ENCODE measurements at regions not wholly inside any gene's neighbourhood (a gene's known extent, or its start where the extent isn't known, plus 50 kb on each side); places are given as distances from the start of the nearest gene placed in this dataset.
A peak's percentile ranks its signal among the peaks of the same experiment; 100 is the strongest.

- no peak overlapping the region for H3K4me3 ChIP-seq (ENCODE audit: low read length)
- whole genome bisulfite sequencing (ENCODE audit: insufficient coverage), result 83% methylated on average over 18 of the region's 18 CpGs
- no peak for DNase-seq
- no peaks in the 10 kb centered on the region for H3K9me3 ChIP-seq (replicated peaks; ENCODE audit: control insufficient read depth, low read depth, low read length)
- no peak overlapping the region for H3K27ac ChIP-seq (ENCODE audit: low read length)
- H3K36me3 ChIP-seq (ENCODE audit: control insufficient read depth, insufficient read depth, low read length), result no peaks in the 10 kb centered on the region
- peaks cover 16% of the 10 kb centered on the region for H3K4me1 ChIP-seq (ENCODE audit: control insufficient read depth, insufficient read depth, low read length)
- H3K27me3 ChIP-seq (ENCODE audit: control insufficient read depth, insufficient read depth, low read length), result peaks cover 25% of the 10 kb centered on the region
These were observed 164.7 kb upstream of the IQSEC1 start for GRCh38 chr3:13237776-13238490.

DNA sequence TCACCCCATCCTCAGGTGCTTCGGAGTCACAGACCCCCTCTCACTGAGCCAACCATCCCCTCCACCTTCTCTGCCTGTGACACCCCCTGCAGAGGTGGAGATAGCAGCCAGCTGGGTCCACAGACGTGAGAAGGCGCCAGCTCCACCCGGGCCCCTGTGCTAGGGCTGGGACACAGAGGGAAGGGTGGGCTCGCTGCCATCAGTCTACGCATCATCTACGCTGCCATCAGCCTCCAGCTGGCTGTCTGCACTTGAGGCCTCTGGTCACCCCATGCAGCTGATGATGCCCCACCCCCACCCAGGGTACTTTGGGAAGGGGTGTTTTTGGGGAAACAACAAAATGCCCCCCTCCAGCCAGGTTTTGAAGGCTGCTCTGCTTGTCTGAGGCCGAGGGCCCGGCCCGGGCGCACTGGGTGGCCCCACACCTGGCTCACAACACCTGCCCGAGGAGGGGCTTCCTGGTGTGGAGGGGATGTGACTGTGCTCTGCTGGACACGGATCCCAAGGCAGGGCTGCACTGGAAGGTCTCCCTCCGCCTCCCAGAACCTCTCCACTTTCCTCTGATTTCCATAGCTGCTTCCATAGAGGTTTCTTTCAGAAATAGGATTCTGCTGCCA lies 163.4 kb upstream of the IQSEC1 start:
- 73% methylated on average over 7 of the region's 14 CpGs for WGBS (ENCODE audit: insufficient coverage)

GRCh38 chr3:13235897-13236296 lies 162.7 kb upstream of the IQSEC1 start:
- DNase-seq, result no peak
- Histone ChIP-seq H3K4me1 (ENCODE audit: control insufficient read depth, insufficient read depth, low read length) (peaks cover 20% of the 10 kb centered on the region), H3K9me3 (replicated peaks; ENCODE audit: control insufficient read depth, low read depth, low read length) (no peaks in the 10 kb centered on the region), H3K27ac (ENCODE audit: low read length) (no peak overlapping the region), H3K27me3 (ENCODE audit: control insufficient read depth, insufficient read depth, low read length) (peaks cover 39% of the 10 kb centered on the region), H3K4me3 (ENCODE audit: low read length) (no peak overlapping the region), H3K36me3 (ENCODE audit: control insufficient read depth, insufficient read depth, low read length) (no peaks in the 10 kb centered on the region)
- WGBS (ENCODE audit: insufficient coverage), result 92% methylated on average over 6 of the region's 11 CpGs

More for the DNA sequence above, 163.4 kb upstream of the IQSEC1 start:
- no peak for DNase-seq
- no peaks in the 10 kb centered on the region for H3K9me3 ChIP-seq (replicated peaks; ENCODE audit: control insufficient read depth, low read depth, low read length)
- H3K36me3 ChIP-seq (ENCODE audit: control insufficient read depth, insufficient read depth, low read length), result no peaks in the 10 kb centered on the region
- H3K27me3 ChIP-seq (ENCODE audit: control insufficient read depth, insufficient read depth, low read length), result peaks cover 35% of the 10 kb centered on the region
- H3K4me3 ChIP-seq (ENCODE audit: low read length), result no peak overlapping the region
- H3K27ac ChIP-seq (ENCODE audit: low read length), result no peak overlapping the region
- H3K4me1 ChIP-seq (ENCODE audit: control insufficient read depth, insufficient read depth, low read length), result peaks cover 20% of the 10 kb centered on the region

GRCh38 chr3:13235079-13235478 lies 161.8 kb upstream of the IQSEC1 start:
- no peak overlapping the region for H3K27ac ChIP-seq (ENCODE audit: low read length)
- H3K36me3 ChIP-seq (ENCODE audit: control insufficient read depth, insufficient read depth, low read length), result no peaks in the 10 kb centered on the region
- no peaks in the 10 kb centered on the region for H3K9me3 ChIP-seq (replicated peaks; ENCODE audit: control insufficient read depth, low read depth, low read length)
- H3K27me3 ChIP-seq (ENCODE audit: control insufficient read depth, insufficient read depth, low read length), result peaks cover 39% of the 10 kb centered on the region
- DNase-seq, result no peak
- peaks cover 20% of the 10 kb centered on the region for H3K4me1 ChIP-seq (ENCODE audit: control insufficient read depth, insufficient read depth, low read length)
- no peak overlapping the region for H3K4me3 ChIP-seq (ENCODE audit: low read length)
- WGBS (ENCODE audit: insufficient coverage), result 4% methylated on average over 4 of the region's 5 CpGs

DNA sequence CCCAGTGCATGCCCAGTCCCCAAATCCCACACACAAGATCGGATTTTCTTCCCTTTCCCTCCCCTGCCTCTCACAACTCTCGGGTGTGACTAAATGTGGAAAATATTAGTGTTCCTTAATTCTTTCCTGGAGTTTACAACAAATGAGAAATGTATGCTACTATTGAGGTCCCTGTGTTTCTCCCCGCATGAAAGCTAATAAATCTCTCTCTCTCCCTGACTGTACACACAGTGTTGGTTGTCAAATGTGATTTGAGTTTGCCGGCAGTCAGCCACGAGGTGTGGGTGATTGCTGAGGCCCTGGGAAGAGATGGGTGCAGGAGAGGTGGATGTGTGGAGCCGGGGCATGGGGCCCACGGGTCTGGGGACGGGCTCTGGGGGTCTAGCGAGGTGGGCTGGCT lies 161.4 kb upstream of the IQSEC1 start:
- H3K4me1 ChIP-seq (ENCODE audit: control insufficient read depth, insufficient read depth, low read length), result peaks cover 20% of the 10 kb centered on the region
- 8% methylated on average over 6 of the region's 9 CpGs for WGBS (ENCODE audit: insufficient coverage)
- H3K4me3 ChIP-seq (ENCODE audit: low read length), result no peak overlapping the region
- H3K36me3 ChIP-seq (ENCODE audit: control insufficient read depth, insufficient read depth, low read length), result no peaks in the 10 kb centered on the region
- H3K27ac ChIP-seq (ENCODE audit: low read length), result no peak overlapping the region
- peaks cover 39% of the 10 kb centered on the region for H3K27me3 ChIP-seq (ENCODE audit: control insufficient read depth, insufficient read depth, low read length)
- no peaks in the 10 kb centered on the region for H3K9me3 ChIP-seq (replicated peaks; ENCODE audit: control insufficient read depth, low read depth, low read length)
- peak; percentile 50 for DNase-seq

- Histone ChIP-seq H3K4me3 (ENCODE audit: low read length) (no peak overlapping the region), H3K4me1 (ENCODE audit: control insufficient read depth, insufficient read depth, low read length) (peaks cover 20% of the 10 kb centered on the region), H3K9me3 (replicated peaks; ENCODE audit: control insufficient read depth, low read depth, low read length) (no peaks in the 10 kb centered on the region), H3K27ac (ENCODE audit: low read length) (no peak overlapping the region), H3K27me3 (ENCODE audit: control insufficient read depth, insufficient read depth, low read length) (peaks cover 41% of the 10 kb centered on the region), H3K36me3 (ENCODE audit: control insufficient read depth, insufficient read depth, low read length) (no peaks in the 10 kb centered on the region)
- WGBS (ENCODE audit: insufficient coverage), result 48% methylated on average over 15 of the region's 18 CpGs
- DNase-seq, result no peak
These were observed 160.6 kb upstream of the IQSEC1 start for GRCh38 chr3:13233487-13234485.

DNA sequence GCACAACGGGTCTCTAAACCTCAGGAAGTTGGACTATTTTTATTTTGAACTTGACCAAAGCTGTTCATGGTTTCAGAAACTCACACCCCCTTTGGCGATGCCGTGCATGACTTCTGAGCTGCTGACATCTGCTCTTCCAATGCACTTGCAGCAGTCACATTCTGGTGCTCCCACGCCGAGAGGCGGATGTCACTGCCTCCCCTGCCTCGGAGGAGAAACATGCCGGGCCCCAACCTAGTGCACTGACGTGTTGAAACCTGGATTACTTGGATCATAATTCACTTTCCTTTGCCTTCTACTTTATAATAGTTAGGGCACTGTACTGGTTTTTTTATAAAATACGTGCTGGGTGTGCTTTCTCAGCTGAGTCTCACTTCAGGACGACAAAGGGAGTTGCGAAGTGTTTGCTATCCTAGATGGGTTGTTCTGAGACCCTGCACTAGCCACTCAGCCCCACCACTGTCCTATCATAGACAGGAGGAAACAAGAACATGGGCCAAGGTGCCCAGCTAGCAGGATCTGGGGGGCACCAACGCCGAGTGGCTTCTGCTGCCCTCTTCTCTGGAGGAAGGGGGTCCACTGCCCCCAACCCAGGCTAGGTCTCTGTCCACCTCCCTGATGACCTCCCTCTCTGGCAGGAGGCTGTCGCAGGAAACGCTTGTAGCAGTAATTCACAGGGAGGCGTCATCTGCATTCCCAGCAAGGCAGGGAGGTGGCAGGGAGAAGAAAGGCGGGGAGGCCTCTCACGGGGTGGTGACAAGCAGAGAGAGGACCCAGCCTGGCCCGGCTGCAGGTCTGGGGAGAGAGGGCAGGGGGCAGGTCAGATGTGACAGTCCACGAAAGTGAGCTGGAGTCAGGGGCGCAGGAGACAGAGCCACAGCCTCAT lies 158.8 kb upstream of the IQSEC1 start:
- DNase-seq, result no peak
- peaks cover 20% of the 10 kb centered on the region for H3K4me1 ChIP-seq (ENCODE audit: control insufficient read depth, insufficient read depth, low read length)
- H3K27ac ChIP-seq (ENCODE audit: low read length), result no peak overlapping the region
- H3K9me3 ChIP-seq (replicated peaks; ENCODE audit: control insufficient read depth, low read depth, low read length), result no peaks in the 10 kb centered on the region
- WGBS (ENCODE audit: insufficient coverage), result 22% methylated on average over 14 of the region's 22 CpGs
- no peak overlapping the region for H3K4me3 ChIP-seq (ENCODE audit: low read length)
- peaks cover 39% of the 10 kb centered on the region for H3K27me3 ChIP-seq (ENCODE audit: control insufficient read depth, insufficient read depth, low read length)
- H3K36me3 ChIP-seq (ENCODE audit: control insufficient read depth, insufficient read depth, low read length), result no peaks in the 10 kb centered on the region

GRCh38 chr3:13229273-13229949 lies 156.2 kb upstream of the IQSEC1 start:
- H3K4me1 ChIP-seq (ENCODE audit: control insufficient read depth, insufficient read depth, low read length), result peaks cover 13% of the 10 kb centered on the region
- H3K4me3 ChIP-seq (ENCODE audit: low read length), result no peak overlapping the region
- H3K27ac ChIP-seq (ENCODE audit: low read length), result no peak overlapping the region
- DNase-seq, result no peak
- H3K27me3 ChIP-seq (ENCODE audit: control insufficient read depth, insufficient read depth, low read length), result peaks cover 30% of the 10 kb centered on the region
- no peaks in the 10 kb centered on the region for H3K9me3 ChIP-seq (replicated peaks; ENCODE audit: control insufficient read depth, low read depth, low read length)
- no peaks in the 10 kb centered on the region for H3K36me3 ChIP-seq (ENCODE audit: control insufficient read depth, insufficient read depth, low read length)
- WGBS (ENCODE audit: insufficient coverage), result 34% methylated on average over 5 of the region's 8 CpGs

DNA sequence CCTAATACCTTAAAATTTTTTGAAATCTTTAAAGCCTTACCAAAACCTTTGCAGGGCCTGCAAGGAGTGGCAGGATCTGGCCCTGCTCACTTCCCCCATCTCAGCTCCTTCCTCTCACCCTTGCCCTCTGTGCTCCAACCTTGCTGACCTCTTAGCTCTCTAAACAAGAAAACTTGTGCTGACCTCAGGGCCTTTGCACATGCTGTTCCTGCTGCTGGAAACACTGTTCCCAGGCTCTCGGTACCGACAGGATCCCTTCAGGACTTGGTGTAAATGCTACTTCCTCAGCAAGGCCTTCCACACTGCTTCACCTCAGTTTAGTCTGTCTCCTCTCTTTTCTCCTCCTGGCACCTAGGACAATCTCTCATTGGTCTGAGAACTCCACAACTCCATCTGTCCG lies 155.4 kb upstream of the IQSEC1 start:
- DNase-seq, result no peak
- no peaks in the 10 kb centered on the region for H3K9me3 ChIP-seq (replicated peaks; ENCODE audit: control insufficient read depth, low read depth, low read length)
- peaks cover 5% of the 10 kb centered on the region for H3K4me1 ChIP-seq (ENCODE audit: control insufficient read depth, insufficient read depth, low read length)
- H3K4me3 ChIP-seq (ENCODE audit: low read length), result no peak overlapping the region
- H3K27ac ChIP-seq (ENCODE audit: low read length), result no peak overlapping the region
- peaks cover 22% of the 10 kb centered on the region for H3K27me3 ChIP-seq (ENCODE audit: control insufficient read depth, insufficient read depth, low read length)
- 78% methylated on average over 2 of the region's 3 CpGs for WGBS (ENCODE audit: insufficient coverage)
- H3K36me3 ChIP-seq (ENCODE audit: control insufficient read depth, insufficient read depth, low read length), result no peaks in the 10 kb centered on the region

Measured in muscle of leg (tissue), 3 donors.